Fibroblast of skin of scalp (primary cell): ENCODE measurements at regions not wholly inside any gene's neighbourhood (a gene's known extent, or its start where the extent isn't known, plus 50 kb on each side); places are given as distances from the start of the nearest gene placed in this dataset.
"Not testable (repeated sequence)": the region's sequence is repeated elsewhere in the genome, so short reads cannot be mapped to it uniquely, and the experiment has no call there.

Source experiments
- DNase-seq: peaks from one replicate; pipeline ENCODE4 v3.0.0-alpha.2; 2013

DNA sequence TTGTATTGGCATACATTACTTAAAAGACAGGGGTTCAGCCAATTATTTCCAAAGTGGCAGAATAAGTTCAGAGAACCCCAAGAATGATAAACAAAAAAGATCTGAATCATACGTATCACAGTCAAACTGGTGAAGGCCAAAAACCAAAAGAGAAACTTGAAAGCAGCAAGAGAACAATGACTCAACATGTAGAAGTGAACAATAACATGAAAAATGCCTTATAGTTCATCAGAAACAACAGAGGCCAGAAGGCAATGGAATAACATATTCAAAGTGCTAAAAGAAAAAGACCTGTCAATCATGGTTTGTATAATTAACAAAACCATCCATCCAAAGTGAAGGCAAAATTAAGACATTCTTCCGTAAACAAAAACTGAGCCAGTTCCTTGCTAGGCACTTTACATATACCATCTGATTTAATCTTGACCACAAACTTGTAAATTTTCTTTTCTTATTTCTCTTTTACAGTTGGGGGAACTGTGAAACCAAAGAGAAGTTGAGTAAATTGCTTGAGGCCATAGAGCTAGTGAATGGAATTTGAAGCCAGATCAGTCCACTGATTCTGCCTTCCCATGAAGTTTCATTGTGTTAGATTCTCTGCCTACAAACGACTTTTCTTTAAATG, 232.1 kb upstream of the SEL1L start:
- DNase-seq: no peak

GRCh38 chr14:81766321-81766915, 232.8 kb upstream of the SEL1L start:
- DNase-seq: no peak

DNA sequence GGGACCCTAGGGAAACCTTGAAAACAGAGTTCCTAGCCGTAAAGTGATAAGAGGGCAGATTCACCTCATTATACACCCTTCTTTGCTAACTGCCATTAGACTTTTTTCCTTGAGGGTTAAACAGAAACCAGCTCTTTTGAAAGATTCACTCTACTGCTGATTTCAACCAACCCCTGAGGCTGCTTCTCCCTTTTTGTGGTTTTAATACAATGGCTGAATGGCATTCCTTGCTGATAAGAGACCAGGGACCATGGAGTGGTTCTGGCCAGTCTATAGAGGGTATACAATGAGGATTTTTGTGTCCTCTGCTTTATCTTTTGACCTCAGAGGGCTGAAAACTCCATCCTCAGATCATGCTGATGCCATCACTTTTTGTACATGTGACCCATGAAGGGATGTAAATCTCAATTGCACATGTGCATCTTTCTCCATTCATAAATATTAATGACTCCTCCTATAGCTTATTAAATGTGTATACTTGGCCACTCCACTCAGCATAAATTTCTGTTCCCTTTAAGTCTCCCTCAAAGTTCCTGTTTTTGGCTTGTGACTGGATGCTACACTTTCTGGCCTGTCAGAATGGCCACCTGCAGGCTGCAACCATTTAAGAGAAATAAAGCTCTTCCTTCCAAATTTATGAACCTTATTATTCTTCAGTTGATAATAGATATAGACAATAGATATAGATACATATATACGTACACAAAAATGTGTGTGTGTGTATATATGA, 233.8 kb upstream of the SEL1L start:
- no peak for DNase-seq

DNA sequence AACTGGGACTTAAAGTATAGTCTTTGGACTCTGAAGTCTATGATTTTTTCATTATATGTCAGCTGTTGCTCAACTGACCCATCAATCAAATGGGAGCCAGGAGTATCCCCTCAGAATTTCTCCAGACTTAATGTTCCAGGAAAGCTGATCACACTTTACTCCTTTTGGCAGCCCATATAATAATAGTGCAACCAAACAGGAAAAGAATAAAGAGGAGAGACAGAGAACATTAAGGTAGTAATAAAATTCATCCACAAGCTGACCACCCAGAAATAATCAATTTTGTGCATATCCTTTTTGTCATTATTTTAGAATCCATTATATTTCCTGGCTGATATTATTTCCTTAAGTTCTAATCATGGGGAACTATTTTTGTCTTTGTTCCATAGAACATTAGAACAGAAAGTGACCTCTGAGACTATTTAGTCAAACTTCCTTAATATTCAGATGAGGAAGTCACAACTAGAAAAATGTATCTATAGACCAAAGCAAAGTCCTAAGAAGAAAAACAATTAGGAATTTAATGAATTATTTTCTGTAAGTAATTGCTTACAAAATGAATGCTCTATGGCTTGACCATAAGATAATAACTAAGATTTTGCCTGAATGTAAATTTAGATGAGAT, 238.1 kb upstream of the SEL1L start:
- DNase-seq: no peak

DNA sequence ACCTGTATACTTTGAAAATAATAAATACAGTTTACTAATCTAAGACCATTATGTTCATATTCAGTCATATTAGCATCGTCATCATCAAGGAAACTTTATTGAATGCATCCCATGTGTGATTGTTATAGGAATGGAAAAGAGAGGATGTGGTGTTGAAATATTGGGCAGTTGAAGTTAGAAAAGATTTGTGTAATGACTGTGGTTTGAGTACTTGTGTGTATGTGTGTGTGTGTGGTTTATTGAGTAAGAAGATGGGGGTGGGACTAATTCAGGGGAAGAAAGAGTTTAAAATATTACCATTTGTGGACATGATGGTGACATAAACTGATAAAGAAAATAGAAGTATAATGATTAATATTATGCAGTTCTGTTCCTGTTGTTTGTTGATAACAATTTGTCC, 238.7 kb upstream of the SEL1L start:
- no peak for DNase-seq

GRCh38 chr14:81776531-81776930, 242.9 kb upstream of the SEL1L start:
- DNase-seq: no peak

GRCh38 chr14:81781798-81782197, 248.1 kb upstream of the SEL1L start:
- not testable (repeated sequence) for DNase-seq

DNA sequence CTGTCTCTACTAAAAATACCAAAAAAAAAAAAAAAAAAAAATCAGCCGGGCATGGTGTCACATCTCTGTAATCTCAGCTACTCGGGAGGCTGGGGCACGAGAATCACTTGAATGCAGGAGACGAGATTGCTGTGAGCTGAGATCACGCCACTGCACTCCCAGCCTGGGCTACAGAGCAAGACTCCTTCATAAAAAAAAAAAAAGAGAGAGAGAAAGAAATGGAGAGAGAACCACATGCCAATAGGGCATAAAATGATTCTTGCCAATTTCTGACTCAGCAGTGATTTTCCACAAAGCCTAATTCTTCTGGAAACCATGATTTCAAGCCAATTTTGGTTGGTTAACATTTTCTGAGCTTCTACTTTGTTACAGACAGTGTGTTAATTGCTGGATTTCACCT, 250.4 kb upstream of the SEL1L start:
- no peak for DNase-seq

- no peak for DNase-seq
These were observed 263.7 kb upstream of the SEL1L start for GRCh38 chr14:81797315-81797714.

DNA sequence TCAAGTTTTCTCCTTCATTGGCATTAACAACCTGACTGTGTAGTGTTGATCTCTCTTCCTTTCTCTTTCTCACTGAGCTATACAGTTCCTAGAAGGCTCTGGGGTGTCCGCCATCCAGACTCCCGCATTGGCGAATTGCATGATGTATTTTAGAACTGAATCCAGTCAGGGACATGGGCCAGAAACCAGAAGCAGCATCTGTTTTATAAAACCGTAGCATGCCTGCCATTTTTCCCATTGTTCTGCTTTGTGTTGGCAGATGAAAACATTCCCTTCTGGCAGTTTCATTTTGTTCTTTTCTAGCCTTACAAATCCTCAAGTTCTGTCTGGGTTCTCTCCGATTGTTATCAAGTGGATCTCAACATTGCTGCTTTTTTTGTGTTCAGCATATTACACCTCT, 268.3 kb upstream of the SEL1L start:
- DNase-seq: no peak

- DNase-seq: no peak
These were observed 268.7 kb upstream of the SEL1L start for GRCh38 chr14:81802341-81802740.

DNA sequence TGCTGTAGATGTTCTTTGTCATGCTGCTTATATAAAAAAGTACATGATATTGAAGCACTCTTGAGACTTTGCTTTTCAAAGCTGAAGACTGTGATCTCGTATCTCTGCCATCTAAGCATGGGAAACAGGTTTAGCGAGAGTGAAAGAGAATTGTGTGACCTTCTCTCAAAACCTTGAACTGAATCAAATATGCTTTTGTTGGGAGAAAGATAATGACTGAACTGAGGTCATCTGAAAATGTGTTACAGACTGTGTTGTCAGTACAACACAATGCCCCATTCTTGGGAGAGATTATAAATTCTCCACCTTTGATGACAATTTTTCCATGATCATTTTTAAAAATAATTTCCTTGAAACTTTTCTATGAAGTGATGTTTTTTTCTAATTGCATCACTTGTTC, 272.1 kb upstream of the SEL1L start:
- DNase-seq: no peak

GRCh38 chr14:81811705-81812269, 278.1 kb upstream of the SEL1L start:
- DNase-seq: no peak

- no peak for DNase-seq
These were observed 284.6 kb upstream of the SEL1L start for GRCh38 chr14:81818271-81818670.

- DNase-seq: no peak
These were observed 285.7 kb upstream of the SEL1L start for GRCh38 chr14:81819344-81819743.

DNA sequence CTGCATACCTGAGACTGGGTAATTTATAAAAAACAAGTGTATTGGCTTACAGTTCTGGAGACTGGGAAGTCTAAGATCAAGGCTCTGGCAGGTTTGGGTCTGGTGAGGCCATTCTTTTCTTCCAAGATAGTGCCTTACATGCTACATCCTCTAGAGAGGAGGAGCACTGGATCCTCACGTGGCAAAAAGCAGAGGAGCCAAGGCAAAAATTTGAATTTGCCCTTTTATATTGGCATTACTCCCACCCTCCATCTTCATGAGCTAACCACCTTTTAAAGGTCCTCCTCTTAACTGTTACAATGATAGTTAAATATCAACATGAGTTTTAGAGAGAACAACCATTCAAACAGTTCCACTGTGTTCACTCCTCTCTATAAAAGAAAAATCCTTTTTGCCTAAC, 286.3 kb upstream of the SEL1L start:
- no peak for DNase-seq

DNA sequence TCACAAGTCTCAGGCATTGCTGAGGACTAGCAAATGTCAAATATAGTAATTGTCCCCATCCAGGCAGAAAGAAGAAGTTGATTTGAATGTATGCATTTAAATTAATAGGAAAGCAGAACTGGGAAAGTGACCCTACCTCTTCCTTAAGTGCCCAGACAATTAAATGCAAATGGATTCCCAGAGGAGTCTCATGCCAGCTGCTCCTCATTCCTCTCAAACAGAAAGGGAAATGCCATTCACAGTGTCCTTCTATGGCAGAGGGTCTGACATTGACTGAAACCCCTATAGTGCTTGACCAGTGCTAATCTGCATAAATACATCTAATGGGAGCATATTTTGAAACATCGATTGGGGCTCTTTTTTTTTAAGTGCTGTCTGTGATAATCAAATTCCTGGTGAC, 292.4 kb upstream of the SEL1L start:
- DNase-seq: no peak

- no peak for DNase-seq
These were observed 295.8 kb upstream of the SEL1L start for GRCh38 chr14:81829447-81829846.

DNA sequence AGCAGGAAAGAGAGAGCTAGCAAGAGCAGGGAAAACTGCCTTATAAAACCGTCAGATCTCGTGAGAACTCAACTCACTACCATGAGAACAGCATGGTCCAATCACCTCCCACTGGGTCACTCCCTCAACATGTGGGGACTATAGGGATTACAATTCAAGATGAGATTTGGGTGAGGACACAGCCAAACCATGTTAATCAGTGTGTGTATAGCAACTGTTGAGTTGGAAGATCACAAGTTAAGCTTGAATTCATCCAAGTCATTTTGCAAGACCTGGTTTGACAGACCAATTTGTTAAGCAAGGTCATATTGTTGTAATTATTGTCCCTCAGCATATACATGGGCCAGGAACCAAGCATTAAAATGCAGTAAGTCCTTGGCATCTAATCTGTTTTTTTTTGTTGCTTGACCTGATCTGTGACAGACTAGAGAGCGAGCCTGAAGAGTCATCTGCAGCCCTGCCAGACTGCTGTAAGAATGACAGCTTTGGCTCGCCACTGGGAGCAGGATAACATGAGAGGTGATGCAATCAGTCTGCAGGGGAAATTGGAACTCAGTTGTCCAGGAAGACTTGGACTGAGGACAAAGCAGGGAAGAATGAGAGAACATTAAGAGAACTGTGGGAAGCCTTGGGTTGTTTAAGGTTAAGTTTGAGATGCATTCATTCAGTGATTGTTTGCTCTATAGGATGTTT, 297.6 kb upstream of the SEL1L start:
- DNase-seq: no peak

DNA sequence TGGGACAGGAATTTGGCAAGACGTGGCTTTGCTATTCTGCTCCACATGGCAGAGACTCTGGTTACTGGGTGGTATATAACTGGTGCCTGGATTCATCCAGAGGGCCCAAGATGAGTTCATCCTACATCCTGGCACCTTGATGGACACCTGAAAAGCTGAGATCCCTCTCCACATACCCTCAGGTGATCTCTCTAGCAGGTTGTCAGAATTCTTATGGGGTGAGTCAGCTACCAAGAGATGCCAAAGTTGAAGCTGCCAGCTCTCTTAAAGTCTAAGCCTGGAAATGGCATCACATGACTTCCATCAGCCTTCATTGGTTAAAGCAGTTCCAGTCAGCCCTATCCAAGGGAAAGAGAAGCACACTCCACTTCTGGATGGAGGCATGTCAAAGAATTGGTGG, 300.7 kb upstream of the SEL1L start:
- DNase-seq: no peak

GRCh38 chr14:81837304-81837703, 303.7 kb upstream of the SEL1L start:
- DNase-seq: no peak

- no peak for DNase-seq
These were observed 305.4 kb upstream of the SEL1L start for GRCh38 chr14:81839056-81839455.

GRCh38 chr14:81841346-81841745, 307.7 kb upstream of the SEL1L start:
- DNase-seq: no peak
